HG03558 (cell line): ENCODE measurements at regions not wholly inside any gene's neighbourhood (a gene's known extent, or its start where the extent isn't known, plus 50 kb on each side); places are given as distances from the start of the nearest gene placed in this dataset.

Source experiments
- ATAC-seq: cut with Tn5 transposase; IDR thresholded peaks from one replicate; pipeline ENCODE4 v1.9.1; 2021; ENCODE audit warnings: moderate number of reproducible peaks; ENCODE audit not compliant: unreplicated experiment; ENCODE audit errors: extremely low read depth

GRCh38 chr12:92473564-92473963, 229.2 kb upstream of the PLEKHG7 start:
- no peak for ATAC-seq

DNA sequence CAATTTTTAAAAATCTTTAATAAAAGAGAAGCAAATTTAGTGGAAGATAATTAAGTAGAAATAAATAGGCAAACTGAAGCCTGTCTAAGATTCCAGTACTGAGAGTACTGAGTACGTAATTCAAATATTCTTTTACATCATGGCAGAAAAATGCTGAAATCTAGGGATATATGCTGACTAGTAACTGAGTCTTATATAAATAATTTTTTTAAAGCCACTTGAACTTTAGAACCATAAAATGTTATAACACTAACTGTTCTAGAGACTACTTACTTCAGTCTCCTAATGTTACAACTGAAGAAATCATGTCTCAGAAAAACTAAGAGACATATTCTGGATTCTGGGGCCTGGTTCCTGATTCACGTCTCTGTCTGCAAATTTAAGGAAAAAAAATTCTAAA, 230.6 kb upstream of the PLEKHG7 start:
- no peak for ATAC-seq

DNA sequence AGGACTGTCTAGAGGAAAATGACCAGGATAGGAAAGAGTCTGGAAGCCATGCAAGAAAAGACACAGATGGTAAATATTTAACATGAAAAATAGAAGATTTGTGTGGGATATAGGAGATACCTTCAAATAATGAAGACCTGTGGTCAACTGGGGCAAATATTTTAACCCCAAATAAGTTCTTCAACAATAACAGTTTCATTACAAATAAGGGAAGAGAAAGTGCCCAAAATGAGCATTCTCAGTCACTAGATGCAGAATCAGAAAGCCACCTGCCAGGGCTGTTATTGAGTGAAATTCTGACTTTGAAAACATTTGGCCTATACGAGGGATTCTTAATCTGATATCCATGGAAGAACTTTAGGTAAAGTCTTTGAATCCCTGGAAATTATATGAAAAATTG, 231.2 kb upstream of the PLEKHG7 start:
- ATAC-seq: peak; percentile 21

- ATAC-seq: peak; percentile 19
Observed at GRCh38 chr12:92470608-92471021, 232.2 kb upstream of the PLEKHG7 start.

DNA sequence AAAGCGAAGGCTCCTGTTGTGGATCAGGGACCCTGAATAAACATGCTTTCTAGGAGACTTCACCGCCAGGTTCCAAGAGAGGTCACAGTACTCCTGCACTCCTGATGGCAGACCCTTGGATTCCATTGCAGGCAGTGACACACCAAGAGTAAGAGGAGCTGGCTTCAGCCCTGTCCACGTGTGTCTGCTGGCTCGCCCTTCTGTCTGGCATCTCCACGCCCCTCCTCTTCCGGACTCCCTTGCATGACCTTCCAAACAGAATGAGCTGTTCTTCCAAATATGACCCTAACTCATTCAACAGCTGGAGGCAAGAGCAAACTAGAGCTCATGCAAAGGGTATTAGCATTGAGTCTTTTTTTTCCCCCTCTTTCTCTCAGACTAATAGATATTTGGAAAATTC, 233.0 kb upstream of the PLEKHG7 start:
- ATAC-seq: no peak

DNA sequence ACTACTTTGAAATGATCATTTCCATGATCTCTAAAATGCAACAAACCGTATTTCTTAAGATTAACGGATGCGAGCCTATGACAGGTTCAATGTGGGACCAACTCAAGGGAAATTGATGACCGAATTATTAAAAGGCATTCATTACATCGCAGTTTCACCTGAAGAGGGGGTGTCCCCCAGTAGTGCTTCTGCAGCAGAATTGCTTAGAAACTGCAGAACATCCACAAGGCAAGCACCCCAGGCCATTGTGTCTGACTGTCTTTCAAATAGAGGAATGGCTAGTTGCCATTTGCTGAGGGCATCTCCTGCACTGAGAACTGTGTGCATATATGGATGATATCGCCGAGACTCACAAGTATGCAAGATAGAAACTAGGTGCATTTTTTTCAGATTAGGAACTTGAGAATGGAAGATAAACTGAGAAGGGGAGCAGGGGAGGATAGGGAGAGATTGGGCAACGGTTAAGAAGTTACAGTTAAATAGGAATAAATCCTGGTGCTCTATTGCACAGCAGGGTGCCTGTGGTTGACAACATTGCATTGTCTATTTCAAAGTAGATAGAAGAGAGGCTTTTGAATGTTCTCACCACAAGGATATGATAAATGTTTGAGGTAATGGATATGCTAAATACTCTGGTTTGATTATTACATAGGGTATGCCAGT, 234.3 kb upstream of the PLEKHG7 start:
- ATAC-seq: no peak

GRCh38 chr12:92467886-92468285, 234.9 kb upstream of the PLEKHG7 start:
- ATAC-seq: no peak

DNA sequence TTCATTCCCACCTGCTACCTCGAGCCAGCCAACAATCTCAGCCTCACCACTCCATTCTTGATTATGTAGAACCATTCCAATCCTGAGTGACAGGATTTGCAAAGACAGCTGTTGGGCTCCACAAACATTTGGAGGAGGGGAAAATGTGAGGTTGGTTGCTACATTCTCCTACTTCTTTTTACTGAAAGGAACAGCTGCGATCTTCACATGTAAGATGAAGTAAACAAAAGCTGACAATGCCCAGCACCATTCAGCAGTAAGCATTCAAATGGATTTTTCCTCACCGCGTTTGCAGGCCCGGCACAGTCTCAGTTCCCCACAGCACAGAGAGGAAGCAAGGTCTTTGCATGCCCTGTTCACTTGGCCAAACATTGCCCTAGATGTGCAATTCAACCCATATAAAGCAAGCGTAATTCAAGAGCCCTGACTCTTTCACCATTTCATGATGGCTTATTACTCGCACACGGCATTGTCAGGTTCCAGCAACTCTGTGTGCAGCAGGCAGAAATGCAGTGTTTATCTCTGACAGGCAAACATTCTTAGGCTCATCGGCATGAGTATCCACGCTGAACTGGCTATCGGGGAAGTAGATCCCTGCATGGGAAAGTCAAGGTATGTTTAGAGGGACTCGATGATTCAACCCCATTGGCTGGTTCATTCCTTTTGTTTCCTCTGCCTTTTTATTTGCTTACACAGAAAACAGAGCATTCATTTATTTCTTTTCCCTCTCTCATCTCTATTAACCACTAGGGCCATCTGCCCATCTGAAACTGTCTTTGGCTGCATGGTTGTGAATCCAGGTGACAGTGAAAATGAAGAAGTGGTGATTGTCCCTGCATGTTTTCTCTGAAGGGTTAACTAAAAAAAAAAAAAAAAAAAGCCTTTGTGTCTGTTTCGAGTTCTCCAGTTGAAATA, 236.1 kb upstream of the PLEKHG7 start:
- ATAC-seq: peak; percentile 22

GRCh38 chr12:92465786-92466295, 236.9 kb upstream of the PLEKHG7 start:
- ATAC-seq: no peak

DNA sequence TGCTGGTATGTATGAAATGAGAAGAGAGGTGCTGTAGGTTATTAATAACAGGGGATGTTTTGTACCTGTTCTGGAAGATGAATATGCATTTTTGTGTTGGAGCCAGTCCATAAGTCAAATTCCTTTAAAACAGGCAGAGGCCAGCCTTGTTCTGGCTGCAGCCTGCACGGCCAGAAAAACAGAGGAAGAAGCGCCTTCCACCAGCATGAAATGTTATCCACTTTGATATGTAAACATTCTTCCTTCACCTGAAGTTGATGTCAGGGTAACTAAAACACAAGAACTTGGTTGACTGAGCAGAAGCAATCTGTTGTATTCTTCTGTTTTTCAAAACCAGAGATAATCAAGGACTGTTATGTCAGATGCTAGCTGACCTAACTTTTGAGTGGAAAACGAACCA, 237.9 kb upstream of the PLEKHG7 start:
- no peak for ATAC-seq

- no peak for ATAC-seq
Observed at GRCh38 chr12:92463171-92463570, 239.6 kb upstream of the PLEKHG7 start.

DNA sequence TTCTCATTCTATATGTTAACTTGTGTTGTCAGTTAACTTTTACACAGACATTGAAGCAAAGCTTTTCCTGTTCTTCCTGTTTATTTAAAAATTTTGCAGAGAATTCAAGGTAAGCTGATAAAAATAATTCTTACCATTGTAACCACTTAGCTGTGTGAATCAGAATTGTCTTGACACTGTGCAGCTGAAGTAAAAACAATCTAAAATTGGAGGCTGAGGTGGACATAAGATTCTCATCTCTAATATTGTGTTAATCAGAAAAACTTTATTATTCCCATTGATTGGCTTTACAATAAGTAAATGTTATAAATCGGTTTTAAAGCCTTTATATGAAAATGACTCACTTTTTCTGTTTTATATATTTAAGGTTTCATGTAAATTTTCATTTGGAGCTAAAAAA, 240.3 kb upstream of the PLEKHG7 start:
- no peak for ATAC-seq

- ATAC-seq: peak; percentile 62
Observed at GRCh38 chr12:92462049-92462448, 240.7 kb upstream of the PLEKHG7 start.

DNA sequence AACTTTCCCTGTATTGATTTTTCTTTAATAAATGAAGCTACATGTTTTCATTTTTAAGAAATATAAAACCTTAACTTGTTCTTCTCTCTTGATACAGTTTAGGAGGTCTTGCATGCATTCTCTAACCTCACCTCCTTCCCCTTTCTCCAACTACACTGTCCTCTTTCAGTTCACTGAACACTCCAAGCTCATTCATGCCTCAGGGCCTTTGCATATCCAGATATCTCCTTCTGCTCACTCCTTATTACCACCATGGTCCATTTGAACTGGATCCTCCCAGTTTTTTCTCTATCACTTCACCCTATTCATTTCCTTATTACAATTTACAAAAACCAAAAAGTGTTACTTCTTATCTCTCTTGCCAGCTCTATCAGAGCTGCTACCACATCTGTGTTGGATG, 242.9 kb upstream of the PLEKHG7 start:
- no peak for ATAC-seq

DNA sequence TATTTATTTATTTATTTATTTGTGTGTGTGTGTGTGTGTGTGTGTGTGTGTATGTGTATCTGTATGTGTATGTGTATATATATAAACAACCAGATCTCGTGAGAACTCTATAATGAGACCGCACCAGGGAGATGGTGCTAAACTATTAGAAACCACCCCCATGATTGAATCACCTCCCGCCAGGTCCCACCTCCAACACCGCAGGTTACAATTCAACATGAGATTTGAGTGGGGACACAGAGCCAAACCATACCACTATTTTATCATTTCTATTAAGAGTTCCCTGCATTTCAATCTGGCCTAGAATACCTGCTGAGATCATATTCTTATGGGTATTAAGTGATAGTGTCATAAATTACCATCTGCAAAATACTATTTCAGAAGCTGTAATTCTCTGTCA, 243.8 kb upstream of the PLEKHG7 start:
- ATAC-seq: no peak

- no peak for ATAC-seq
Observed at GRCh38 chr12:92457458-92458180, 245.2 kb upstream of the PLEKHG7 start.

GRCh38 chr12:92452763-92453162, 250.0 kb upstream of the PLEKHG7 start:
- ATAC-seq: no peak

GRCh38 chr12:92446083-92446460, 256.7 kb upstream of the PLEKHG7 start:
- ATAC-seq: no peak

- peak; percentile 47 for ATAC-seq
Observed at GRCh38 chr12:92445253-92446082, 257.3 kb upstream of the PLEKHG7 start.

DNA sequence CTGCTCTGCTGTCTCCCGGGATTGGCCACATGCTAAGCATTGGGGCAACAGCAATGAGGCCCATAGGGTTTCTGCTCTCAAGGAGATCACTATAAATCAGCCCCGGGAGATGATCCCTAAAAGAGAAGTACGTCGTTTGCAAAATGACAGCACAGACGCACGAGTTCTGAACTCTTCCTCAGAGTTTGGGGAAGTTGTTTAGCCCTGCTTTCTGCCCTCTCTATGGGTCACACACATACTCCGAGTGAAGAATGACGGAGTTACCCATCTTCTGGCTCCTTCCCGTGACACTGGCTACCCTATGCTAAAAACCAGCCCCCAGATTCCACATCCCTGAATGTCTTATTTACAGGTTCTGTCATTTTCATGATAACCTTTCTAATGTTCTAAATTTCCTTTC, 258.0 kb upstream of the PLEKHG7 start:
- peak; percentile 10 for ATAC-seq
